Thyroid gland (tissue), 4 donors: ENCODE measurements at regions not wholly inside any gene's neighbourhood (a gene's known extent, or its start where the extent isn't known, plus 50 kb on each side); places are given as distances from the start of the nearest gene placed in this dataset.
A peak's percentile ranks its signal among the peaks of the same experiment; 100 is the strongest.

ENCODE experiments used
- DNase-seq, 2 donors: peaks; one replicate each; pipeline ENCODE4 v3.0.0-alpha.2; 2019
- H3K27ac ChIP-seq, 3 donors: fragments of 200-600 bp; sonication (generic); 1 replicate in 2 of 3; 2 replicates in 1 of 3; pipeline ENCODE4 v1.5.1; 2016 to 2019; ENCODE audit warnings: mild to moderate bottlenecking in 1 of 3, moderate library complexity in 1 of 3
- H3K27me3 ChIP-seq: fragments of 200-600 bp; sonication (generic); one replicate; pipeline ENCODE4 v1.5.1; 2019
- H3K36me3 ChIP-seq, 2 donors: fragments of 200-600 bp; sonication (generic); one replicate each; pipeline ENCODE4 v1.5.1; 2016 to 2019
- H3K4me1 ChIP-seq, 2 donors: fragments of 200-600 bp; sonication (generic); one replicate each; pipeline ENCODE4 v1.5.1; 2017 to 2019
- H3K4me3 ChIP-seq, 3 donors: fragments of 200-600 bp; sonication (generic); replicated peaks in 1 of 3; 1 replicate in 2 of 3; 2 replicates in 1 of 3; pipeline ENCODE4 v1.5.1; 2016; ENCODE audit warnings: mild to moderate bottlenecking in 1 of 3
- H3K9me3 ChIP-seq: fragments of 200-600 bp; sonication (generic); one replicate; pipeline ENCODE4 v1.5.1; 2017
- POLR2A ChIP-seq, 2 donors: fragments of 450-650 bp; IDR thresholded peaks; one replicate each; pipeline ENCODE4 v1.6.1; 2017; ENCODE audit warnings: antibody characterized with exemption in 2 of 2, mild to moderate bottlenecking in 2 of 2, moderate library complexity in 1 of 2
- WGBS, 2 donors: methylation state at CpG; one replicate each; pipeline ENCODE4 v1.1.5; 2017; 5-methylcytosine and 5-hydroxymethylcytosine counted together
- intact Hi-C: fragments of 100-400 bp; cut with DNase I; formaldehyde crosslinking; loops from one replicate; pipeline ENCODE4 v1.15.1; 2023
- TF ChIP-seq, protein P1 (sequence below), 6 experiments: fragments of 200-600 bp in 3 of 6; fragments of 450-650 bp in 3 of 6; sonication (generic) in 3 of 6; IDR thresholded peaks; one replicate each; pipeline ENCODE4 v1.5.1; 2016 to 2019; ENCODE audit warnings: antibody characterized with exemption in 6 of 6, mild to moderate bottlenecking in 2 of 6, inconsistent platforms in 1 of 6, moderate library complexity in 1 of 6

DNA sequence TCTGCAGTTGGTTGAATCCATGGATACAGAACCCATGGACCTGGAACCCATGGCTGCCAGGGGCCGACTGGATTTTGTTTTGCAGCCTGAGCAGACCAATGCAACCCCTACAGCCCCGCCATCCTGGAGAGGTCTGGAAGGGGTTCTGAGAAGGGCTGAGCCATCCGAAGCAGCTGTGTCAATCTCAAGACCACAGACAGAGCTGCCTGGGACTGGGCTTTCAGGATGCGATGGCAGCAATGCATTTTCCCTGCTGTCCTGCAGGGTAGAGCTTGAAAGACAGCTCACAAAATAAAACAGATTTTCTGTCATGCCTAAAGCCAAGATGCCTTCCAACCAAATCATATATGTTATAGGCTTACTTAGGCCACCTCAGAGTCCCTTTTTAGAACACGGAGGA lies 125.8 kb upstream of the NXT1 start:
- no peak overlapping the region for H3K4me3 ChIP-seq
- no peaks in the 10 kb centered on the region for H3K36me3 ChIP-seq
- H3K9me3 ChIP-seq, result no peaks in the 10 kb centered on the region
- DNase-seq, result no peak
- intact Hi-C loops, result no loop called here
- no peak for TF ChIP-seq POLR2A (IDR thresholded peaks at IDR 0.05)
- TF ChIP-seq, protein P1, sequence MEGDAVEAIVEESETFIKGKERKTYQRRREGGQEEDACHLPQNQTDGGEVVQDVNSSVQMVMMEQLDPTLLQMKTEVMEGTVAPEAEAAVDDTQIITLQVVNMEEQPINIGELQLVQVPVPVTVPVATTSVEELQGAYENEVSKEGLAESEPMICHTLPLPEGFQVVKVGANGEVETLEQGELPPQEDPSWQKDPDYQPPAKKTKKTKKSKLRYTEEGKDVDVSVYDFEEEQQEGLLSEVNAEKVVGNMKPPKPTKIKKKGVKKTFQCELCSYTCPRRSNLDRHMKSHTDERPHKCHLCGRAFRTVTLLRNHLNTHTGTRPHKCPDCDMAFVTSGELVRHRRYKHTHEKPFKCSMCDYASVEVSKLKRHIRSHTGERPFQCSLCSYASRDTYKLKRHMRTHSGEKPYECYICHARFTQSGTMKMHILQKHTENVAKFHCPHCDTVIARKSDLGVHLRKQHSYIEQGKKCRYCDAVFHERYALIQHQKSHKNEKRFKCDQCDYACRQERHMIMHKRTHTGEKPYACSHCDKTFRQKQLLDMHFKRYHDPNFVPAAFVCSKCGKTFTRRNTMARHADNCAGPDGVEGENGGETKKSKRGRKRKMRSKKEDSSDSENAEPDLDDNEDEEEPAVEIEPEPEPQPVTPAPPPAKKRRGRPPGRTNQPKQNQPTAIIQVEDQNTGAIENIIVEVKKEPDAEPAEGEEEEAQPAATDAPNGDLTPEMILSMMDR (IDR thresholded peaks at IDR 0.05), result no peak
- no peak overlapping the region for H3K27ac ChIP-seq
- no peaks in the 10 kb centered on the region for H3K4me1 ChIP-seq
- 88 to 97% methylated on average over 5 of the region's 5 CpGs for WGBS, 2 donors
- H3K27me3 ChIP-seq, result no peaks in the 10 kb centered on the region

DNA sequence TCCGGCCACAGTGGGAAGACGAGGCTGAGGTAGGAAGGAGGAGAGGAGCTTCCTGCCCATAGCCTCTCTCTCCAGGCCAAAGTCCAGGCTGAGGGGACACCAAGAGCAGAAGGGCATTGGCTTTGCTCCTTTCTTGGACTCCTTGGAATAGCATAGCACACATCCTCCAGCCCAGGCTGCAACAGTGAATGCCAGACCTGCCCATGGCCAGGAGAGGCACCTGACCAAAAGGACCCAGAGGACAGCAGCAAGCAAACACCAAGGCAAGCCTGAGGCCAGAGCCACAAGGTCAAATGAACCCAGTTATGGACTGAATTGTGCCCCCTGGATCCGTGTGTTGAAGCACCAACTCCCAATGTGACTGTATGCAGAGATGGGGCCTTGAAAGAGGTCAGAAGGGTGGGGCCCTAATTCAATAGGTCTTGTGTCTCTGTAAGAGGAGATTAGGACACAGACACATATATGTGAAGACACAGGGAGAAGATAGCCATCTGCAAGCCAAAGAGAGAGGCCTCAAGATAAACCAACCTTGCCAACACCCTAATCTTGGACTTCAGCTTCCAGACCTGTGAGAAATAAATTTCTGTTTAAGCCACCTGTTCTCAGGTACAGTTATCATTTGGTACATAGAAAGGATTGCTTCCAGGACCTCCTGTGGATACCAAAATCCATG lies 126.5 kb upstream of the NXT1 start:
- no peak for DNase-seq
- no peaks in the 10 kb centered on the region for H3K36me3 ChIP-seq
- H3K9me3 ChIP-seq, result no peaks in the 10 kb centered on the region
- no peak for TF ChIP-seq POLR2A (IDR thresholded peaks at IDR 0.05)
- TF ChIP-seq, protein P1 (IDR thresholded peaks at IDR 0.05), result no peak
- no peaks in the 10 kb centered on the region for H3K4me1 ChIP-seq
- H3K27ac ChIP-seq, result no peak overlapping the region
- no peaks in the 10 kb centered on the region for H3K27me3 ChIP-seq
- intact Hi-C loops, result no loop called here
- H3K4me3 ChIP-seq, result no peak overlapping the region
- WGBS, 2 donors, result 94 to 98% methylated on average over 3 of the region's 3 CpGs

DNA sequence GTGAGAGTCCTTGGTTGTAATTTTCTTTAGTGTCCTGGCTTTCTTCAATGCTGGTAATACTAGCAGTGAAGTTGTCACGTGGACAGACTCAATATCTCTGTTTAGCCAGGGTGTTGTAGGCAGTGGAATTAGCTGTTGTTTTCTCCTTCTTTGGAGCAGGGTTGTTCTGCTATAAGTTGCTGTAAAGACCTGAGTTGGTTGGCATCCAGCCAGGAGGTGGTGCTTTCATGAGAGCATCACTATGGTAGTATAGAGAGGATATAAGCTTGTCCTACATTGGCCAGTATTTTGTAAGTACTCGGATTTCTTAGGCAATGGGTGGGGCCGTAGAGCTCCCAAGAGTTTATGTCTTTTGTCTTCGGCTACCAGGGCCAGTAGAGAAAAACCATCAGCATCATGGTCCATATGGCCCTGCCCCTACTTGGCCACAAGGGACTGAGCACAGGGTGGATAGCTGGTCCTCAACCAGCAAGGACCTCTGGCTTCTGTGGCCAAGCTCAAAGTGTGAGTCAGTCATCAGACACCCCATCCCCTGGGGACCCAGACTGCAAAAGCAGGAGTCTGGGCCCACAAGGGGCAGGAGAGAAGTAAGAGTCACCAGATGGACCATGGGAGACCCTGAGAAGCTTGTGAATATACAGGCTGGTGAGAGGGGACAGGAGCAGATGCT lies 127.9 kb upstream of the NXT1 start:
- H3K4me3 ChIP-seq, result no peak overlapping the region
- WGBS, 2 donors, result 79 to 88% methylated on average over 3 to 4 of the region's 4 CpGs
- no peaks in the 10 kb centered on the region for H3K36me3 ChIP-seq
- TF ChIP-seq POLR2A (IDR thresholded peaks at IDR 0.05), result no peak
- TF ChIP-seq, protein P1 (IDR thresholded peaks at IDR 0.05), result no peak
- H3K9me3 ChIP-seq, result no peaks in the 10 kb centered on the region
- intact Hi-C loops, result no loop called here
- H3K27ac ChIP-seq, result no peak overlapping the region
- H3K4me1 ChIP-seq, result no peaks in the 10 kb centered on the region
- DNase-seq, result no peak
- H3K27me3 ChIP-seq, result no peaks in the 10 kb centered on the region

GRCh38 chr20:23217023-23217422 lies 130.9 kb upstream of the CD93 start:
- Histone ChIP-seq H3K9me3 (no peaks in the 10 kb centered on the region), H3K27me3 (no peaks in the 10 kb centered on the region), H3K4me3 (no peak overlapping the region), H3K36me3 (no peaks in the 10 kb centered on the region), H3K4me1 (peaks cover 8 to 11% of the 10 kb centered on the region in 2 donors), H3K27ac (no peak overlapping the region)
- intact Hi-C loops, result no loop called here
- no peak for TF ChIP-seq POLR2A (IDR thresholded peaks at IDR 0.05)
- TF ChIP-seq, protein P1 (IDR thresholded peaks at IDR 0.05), result no peak
- DNase-seq, result no peak
- WGBS, 2 donors, result 86 to 92% methylated on average over 2 of the region's 2 CpGs

DNA sequence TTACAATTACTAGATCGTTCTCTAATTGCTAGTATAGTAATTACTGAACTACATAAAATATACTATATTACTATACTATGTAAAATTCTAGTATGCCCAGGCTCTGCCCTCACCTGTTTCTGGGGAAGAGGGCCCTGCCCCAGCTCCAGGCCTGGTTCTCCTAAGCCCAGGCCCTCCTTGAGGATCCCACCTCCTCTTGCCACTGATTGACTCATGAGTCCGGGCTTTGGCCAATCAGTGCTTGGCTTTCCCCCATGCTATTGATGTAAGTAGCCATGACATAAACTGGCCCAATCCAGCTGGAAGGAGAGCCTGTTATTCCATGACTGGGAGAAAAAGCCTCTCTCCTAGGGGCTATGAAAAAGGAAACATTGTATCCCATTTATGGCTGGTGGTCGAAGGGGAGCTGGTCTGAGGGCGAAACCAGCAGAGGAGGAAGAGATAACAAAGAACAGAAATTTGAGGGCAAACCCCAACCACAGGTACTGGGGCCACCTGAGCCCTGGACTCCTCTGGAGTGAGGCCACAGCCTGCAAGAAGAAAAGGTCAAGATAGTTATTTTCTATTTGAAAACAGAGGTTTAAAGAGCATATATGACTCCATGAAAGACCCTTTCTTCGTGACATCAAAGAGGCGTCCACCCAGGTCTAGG lies 129.3 kb upstream of the CD93 start:
- Histone ChIP-seq H3K27ac (peak overlapping the region in 2 of 3 donors; percentile 41 to 48), H3K27me3 (no peaks in the 10 kb centered on the region), H3K4me3 (no peak overlapping the region), H3K4me1 (peaks cover 8 to 11% of the 10 kb centered on the region in 2 donors), H3K36me3 (no peaks in the 10 kb centered on the region), H3K9me3 (no peaks in the 10 kb centered on the region)
- no peak for DNase-seq
- TF ChIP-seq, protein P1 (IDR thresholded peaks at IDR 0.05), result no peak
- no peak for TF ChIP-seq POLR2A (IDR thresholded peaks at IDR 0.05)
- WGBS, 2 donors, result 90 to 96% methylated on average over 6 of the region's 6 CpGs
- intact Hi-C loops, result no loop called here
